ENCODE measurements at regions not wholly inside any gene's neighbourhood (a gene's known extent, or its start where the extent isn't known, plus 50 kb on each side); places are given as distances from the start of the nearest gene placed in this dataset.

GRCh38 chr7:69060516-69060915 lies 537.8 kb upstream of the AUTS2 start:
- Histone ChIP-seq H3F3A (ENCODE audit: insufficient read depth) (no peaks in the 10 kb centered on the region), H3K79me2 (ENCODE audit: insufficient read depth) (no peaks in the 10 kb centered on the region), H3K4me3 (no peak overlapping the region), H3K9me2 (ENCODE audit: insufficient read depth) (no peaks in the 10 kb centered on the region), H3K4me1 (ENCODE audit: insufficient read depth) (no peaks in the 10 kb centered on the region), H3K9me3 (ENCODE audit: low read depth) (no peaks in the 10 kb centered on the region), H3K9ac (no peak overlapping the region), H2AFZ (no peak overlapping the region), H3K27me3 (replicated peaks; ENCODE audit: insufficient read depth) (no peaks in the 10 kb centered on the region), H4K20me1 (ENCODE audit: insufficient read depth) (no peaks in the 10 kb centered on the region), H3K27ac (no peak overlapping the region), H3K4me2 (ENCODE audit: unreplicated experiment) (no peak overlapping the region), H3K36me3 (ENCODE audit: low read depth) (no peaks in the 10 kb centered on the region)
- DNase-seq: no peak
- 11 to 20% methylated on average over 3 of the region's 3 CpGs for WGBS, 2 experiments (ENCODE audit: low coverage in 1 of 2, low lambda C conversion rate in 2 of 2, missing lambda C conversion rate in 2 of 2)
- in situ Hi-C loops (cut with MboI): no loop called here
- TF ChIP-seq EZH2phosphoT487 (IDR thresholded peaks at IDR 0.05; ENCODE audit: insufficient read depth, low read depth) (no peak), EZH2 (IDR thresholded peaks at IDR 0.05; ENCODE audit: insufficient read depth, poor library complexity, severe bottlenecking) (no peak)

- no peaks in the 10 kb centered on the region for H3K79me2 ChIP-seq (ENCODE audit: insufficient read depth)
- 64 to 67% methylated on average over 14 to 20 of the region's 20 CpGs for WGBS, 2 experiments (ENCODE audit: low coverage in 1 of 2, low lambda C conversion rate in 2 of 2, missing lambda C conversion rate in 2 of 2)
- no peaks in the 10 kb centered on the region for H3K9me2 ChIP-seq (ENCODE audit: insufficient read depth)
- H3K4me1 ChIP-seq (ENCODE audit: insufficient read depth): no peaks in the 10 kb centered on the region
- no peaks in the 10 kb centered on the region for H3K36me3 ChIP-seq (ENCODE audit: low read depth)
- H4K20me1 ChIP-seq (ENCODE audit: insufficient read depth): no peaks in the 10 kb centered on the region
- no peak overlapping the region for H3K9ac ChIP-seq
- DNase-seq: peak; percentile 4
- H3F3A ChIP-seq (ENCODE audit: insufficient read depth): no peaks in the 10 kb centered on the region
- no peaks in the 10 kb centered on the region for H3K9me3 ChIP-seq (ENCODE audit: low read depth)
- H3K27me3 ChIP-seq (replicated peaks; ENCODE audit: insufficient read depth): no peaks in the 10 kb centered on the region
- TF ChIP-seq EZH2phosphoT487 (IDR thresholded peaks at IDR 0.05; ENCODE audit: insufficient read depth, low read depth) (no peak), EZH2 (IDR thresholded peaks at IDR 0.05; ENCODE audit: insufficient read depth, poor library complexity, severe bottlenecking) (no peak)
- no peak overlapping the region for H3K27ac ChIP-seq
- no peak overlapping the region for H3K4me3 ChIP-seq
- H3K4me2 ChIP-seq (ENCODE audit: unreplicated experiment): no peak overlapping the region
- no peak overlapping the region for H2AFZ ChIP-seq
- in situ Hi-C loops (cut with MboI): no loop called here
Measured at GRCh38 chr7:69062020-69062765, 536.1 kb upstream of the AUTS2 start.

- Histone ChIP-seq H3K27me3 (replicated peaks; ENCODE audit: insufficient read depth) (no peaks in the 10 kb centered on the region), H3F3A (ENCODE audit: insufficient read depth) (no peaks in the 10 kb centered on the region), H4K20me1 (ENCODE audit: insufficient read depth) (no peaks in the 10 kb centered on the region), H3K79me2 (ENCODE audit: insufficient read depth) (no peaks in the 10 kb centered on the region), H3K36me3 (ENCODE audit: low read depth) (no peaks in the 10 kb centered on the region), H3K9me3 (ENCODE audit: low read depth) (no peaks in the 10 kb centered on the region), H3K4me3 (no peak overlapping the region), H3K9ac (no peak overlapping the region), H3K9me2 (ENCODE audit: insufficient read depth) (no peaks in the 10 kb centered on the region), H3K4me1 (ENCODE audit: insufficient read depth) (no peaks in the 10 kb centered on the region), H3K27ac (no peak overlapping the region), H2AFZ (no peak overlapping the region), H3K4me2 (ENCODE audit: unreplicated experiment) (no peak overlapping the region)
- in situ Hi-C loops (cut with MboI): no loop called here
- DNase-seq: peak; percentile 1
- TF ChIP-seq EZH2phosphoT487 (IDR thresholded peaks at IDR 0.05; ENCODE audit: insufficient read depth, low read depth) (no peak), EZH2 (IDR thresholded peaks at IDR 0.05; ENCODE audit: insufficient read depth, poor library complexity, severe bottlenecking) (no peak)
- 28 to 37% methylated on average over 3 of the region's 3 CpGs for WGBS, 2 experiments (ENCODE audit: low coverage in 1 of 2, low lambda C conversion rate in 2 of 2, missing lambda C conversion rate in 2 of 2)
Measured at GRCh38 chr7:69067397-69067796, 530.9 kb upstream of the AUTS2 start.

- Histone ChIP-seq H3K9me2 (ENCODE audit: insufficient read depth) (no peaks in the 10 kb centered on the region), H3F3A (ENCODE audit: insufficient read depth) (no peaks in the 10 kb centered on the region), H4K20me1 (ENCODE audit: insufficient read depth) (no peaks in the 10 kb centered on the region), H3K9ac (no peak overlapping the region), H3K4me3 (no peak overlapping the region), H3K36me3 (ENCODE audit: low read depth) (no peaks in the 10 kb centered on the region), H2AFZ (no peak overlapping the region), H3K4me1 (ENCODE audit: insufficient read depth) (no peaks in the 10 kb centered on the region), H3K27ac (no peak overlapping the region), H3K79me2 (ENCODE audit: insufficient read depth) (no peaks in the 10 kb centered on the region), H3K27me3 (replicated peaks; ENCODE audit: insufficient read depth) (no peaks in the 10 kb centered on the region), H3K4me2 (ENCODE audit: unreplicated experiment) (no peak overlapping the region), H3K9me3 (ENCODE audit: low read depth) (no peaks in the 10 kb centered on the region)
- no peak for DNase-seq
- TF ChIP-seq EZH2phosphoT487 (IDR thresholded peaks at IDR 0.05; ENCODE audit: insufficient read depth, low read depth) (no peak), EZH2 (IDR thresholded peaks at IDR 0.05; ENCODE audit: insufficient read depth, poor library complexity, severe bottlenecking) (no peak)
- 14 to 33% methylated on average over 3 of the region's 3 CpGs for WGBS, 2 experiments (ENCODE audit: low coverage in 1 of 2, low lambda C conversion rate in 2 of 2, missing lambda C conversion rate in 2 of 2)
- in situ Hi-C loops (cut with MboI): no loop called here
Measured at GRCh38 chr7:69070476-69070875, 527.8 kb upstream of the AUTS2 start.

Measured in GM23248 (cell line).